Adrenal gland (tissue), 5 donors: ENCODE measurements at regions not wholly inside any gene's neighbourhood (a gene's known extent, or its start where the extent isn't known, plus 50 kb on each side); places are given as distances from the start of the nearest gene placed in this dataset.

Experiments used
- POLR2A ChIP-seq, 2 donors: fragments of 450-650 bp; IDR thresholded peaks; one replicate each; pipeline ENCODE4 v1.6.1; 2017; ENCODE audit warnings: antibody characterized with exemption in 2 of 2, mild to moderate bottlenecking in 2 of 2, moderate library complexity in 1 of 2
- TF ChIP-seq, protein P1 (sequence below), 6 experiments: fragments of 450-650 bp in 4 of 6; fragments of 200-600 bp in 2 of 6; sonication (generic) in 1 of 6; IDR thresholded peaks; 1 replicate in 5 of 6; 2 replicates in 1 of 6; pipeline versions ENCODE4 v1.5.1 to v1.8.0; 2016 to 2021; ENCODE audit warnings: antibody characterized with exemption in 6 of 6, mild to moderate bottlenecking in 2 of 6, moderate library complexity in 1 of 6
- donor health status: DM: no; HTN: no; CAD: no.

DNA sequence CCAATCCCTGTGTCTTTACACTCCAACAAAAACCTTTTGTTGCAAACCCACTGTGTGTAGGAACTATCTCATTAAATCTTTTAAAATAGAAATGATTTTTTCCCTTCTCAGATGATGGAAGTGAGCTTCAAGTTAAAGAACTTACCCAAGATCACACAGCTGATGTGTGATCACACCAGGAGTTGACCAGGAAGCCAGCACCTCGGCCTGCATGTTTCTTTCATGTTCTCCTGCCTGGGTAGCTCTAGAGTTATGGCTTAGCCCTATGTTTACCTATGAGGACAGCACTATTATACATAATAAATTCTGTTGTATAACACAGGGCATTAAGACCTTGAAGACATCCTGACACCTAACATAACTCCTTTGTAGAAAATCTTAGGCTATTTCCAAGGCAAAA is 132.1 kb upstream of the KLHL25 start:
- TF ChIP-seq, protein P1, sequence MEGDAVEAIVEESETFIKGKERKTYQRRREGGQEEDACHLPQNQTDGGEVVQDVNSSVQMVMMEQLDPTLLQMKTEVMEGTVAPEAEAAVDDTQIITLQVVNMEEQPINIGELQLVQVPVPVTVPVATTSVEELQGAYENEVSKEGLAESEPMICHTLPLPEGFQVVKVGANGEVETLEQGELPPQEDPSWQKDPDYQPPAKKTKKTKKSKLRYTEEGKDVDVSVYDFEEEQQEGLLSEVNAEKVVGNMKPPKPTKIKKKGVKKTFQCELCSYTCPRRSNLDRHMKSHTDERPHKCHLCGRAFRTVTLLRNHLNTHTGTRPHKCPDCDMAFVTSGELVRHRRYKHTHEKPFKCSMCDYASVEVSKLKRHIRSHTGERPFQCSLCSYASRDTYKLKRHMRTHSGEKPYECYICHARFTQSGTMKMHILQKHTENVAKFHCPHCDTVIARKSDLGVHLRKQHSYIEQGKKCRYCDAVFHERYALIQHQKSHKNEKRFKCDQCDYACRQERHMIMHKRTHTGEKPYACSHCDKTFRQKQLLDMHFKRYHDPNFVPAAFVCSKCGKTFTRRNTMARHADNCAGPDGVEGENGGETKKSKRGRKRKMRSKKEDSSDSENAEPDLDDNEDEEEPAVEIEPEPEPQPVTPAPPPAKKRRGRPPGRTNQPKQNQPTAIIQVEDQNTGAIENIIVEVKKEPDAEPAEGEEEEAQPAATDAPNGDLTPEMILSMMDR (IDR thresholded peaks at IDR 0.05), result no peak
- no peak for TF ChIP-seq POLR2A (IDR thresholded peaks at IDR 0.05)
